ENCODE measurements at regions not wholly inside any gene's neighbourhood (a gene's known extent, or its start where the extent isn't known, plus 50 kb on each side); places are given as distances from the start of the nearest gene placed in this dataset.

DNA sequence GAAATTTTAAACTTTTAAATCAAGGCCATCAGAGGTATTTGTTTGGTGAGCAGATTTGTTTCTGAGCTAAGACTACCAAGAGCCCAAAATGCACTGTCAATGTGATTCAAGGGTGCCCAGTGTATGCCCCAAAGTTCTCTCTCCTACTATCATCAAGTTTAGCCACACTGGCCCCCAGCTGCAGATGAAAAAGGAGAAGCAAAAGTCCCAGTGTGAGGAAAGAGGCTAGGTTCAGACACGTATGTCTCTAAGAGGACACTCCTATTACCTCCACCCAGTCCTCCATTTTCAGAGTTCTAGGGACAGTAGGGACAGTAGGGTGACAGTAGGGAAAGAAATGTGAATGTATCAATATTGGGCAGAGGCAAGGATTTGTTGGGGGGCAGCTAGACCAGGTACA is 230.8 kb downstream of the CD83 start:
- no peaks in the 10 kb centered on the region for H3K36me3 ChIP-seq (ENCODE audit: control insufficient read depth, insufficient read depth, low read length)
- no peaks in the 10 kb centered on the region; the same call in 1 of the 2 replicates for H3K4me1 ChIP-seq (ENCODE audit: control insufficient read depth, insufficient read depth, low read length)
- WGBS (ENCODE audit: insufficient coverage, insufficient read length): no CpG with 5 or more reads among the region's 1 CpG
- H3K9me3 ChIP-seq (ENCODE audit: control insufficient read depth, insufficient read depth, low read length): no peaks in the 10 kb centered on the region
- DNase-seq (ENCODE audit: low read depth, low spot score): no peak
- no peak overlapping the region for H3K4me3 ChIP-seq (ENCODE audit: low read length)
- no peak overlapping the region for H3K27ac ChIP-seq (ENCODE audit: low read length)
- no peaks in the 10 kb centered on the region for H3K27me3 ChIP-seq (ENCODE audit: control insufficient read depth, insufficient read depth, low read length)

DNA sequence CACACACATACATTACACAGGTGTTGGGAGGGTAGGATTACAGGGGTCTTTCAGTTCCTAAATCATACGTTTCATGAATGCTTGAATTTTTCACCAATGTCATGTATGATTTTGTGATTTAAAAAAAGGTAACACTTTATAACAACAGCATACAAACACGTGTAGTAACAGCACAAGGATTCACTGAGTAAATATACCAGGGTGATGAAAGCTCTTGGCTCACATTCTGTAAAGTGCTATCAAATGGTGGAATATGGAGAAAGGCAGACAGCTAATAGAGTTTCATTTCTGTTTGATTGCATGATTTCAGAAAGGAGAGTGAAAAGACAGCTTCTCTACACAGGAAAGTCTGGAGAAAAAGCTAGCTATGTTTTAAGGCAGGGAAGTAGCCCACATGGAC is 231.9 kb downstream of the CD83 start:
- Histone ChIP-seq H3K27ac (ENCODE audit: low read length) (no peak overlapping the region), H3K27me3 (ENCODE audit: control insufficient read depth, insufficient read depth, low read length) (no peaks in the 10 kb centered on the region), H3K36me3 (ENCODE audit: control insufficient read depth, insufficient read depth, low read length) (no peaks in the 10 kb centered on the region), H3K4me3 (ENCODE audit: low read length) (no peak overlapping the region), H3K4me1 (ENCODE audit: control insufficient read depth, insufficient read depth, low read length) (no peaks in the 10 kb centered on the region; the same call in 1 of the 2 replicates), H3K9me3 (ENCODE audit: control insufficient read depth, insufficient read depth, low read length) (no peaks in the 10 kb centered on the region)
- DNase-seq (ENCODE audit: low read depth, low spot score): no peak
- WGBS (ENCODE audit: insufficient coverage, insufficient read length): no CpG with 5 or more reads among the region's 2 CpGs

DNA sequence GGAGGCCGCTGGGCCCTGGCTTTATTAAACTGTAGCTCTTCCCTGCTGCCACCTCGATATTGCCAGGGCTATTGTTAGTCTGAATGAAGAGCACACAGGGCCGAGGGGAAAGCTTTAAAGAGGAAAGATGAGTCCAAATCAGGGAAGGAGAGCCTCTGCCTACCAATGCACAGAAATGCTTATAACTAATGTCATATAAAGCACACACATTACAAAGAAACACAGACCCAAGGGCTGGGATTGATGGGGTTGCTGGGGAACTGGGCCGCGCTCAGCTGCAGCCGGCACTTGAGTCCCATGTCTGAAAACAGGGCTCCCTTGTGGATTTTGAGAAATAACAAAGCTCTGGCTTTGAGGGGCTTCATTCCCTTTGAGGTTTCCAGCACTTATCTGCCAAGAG is 232.6 kb downstream of the CD83 start:
- no peak for DNase-seq (ENCODE audit: low read depth, low spot score)
- Histone ChIP-seq H3K9me3 (ENCODE audit: control insufficient read depth, insufficient read depth, low read length) (no peaks in the 10 kb centered on the region), H3K27ac (ENCODE audit: low read length) (no peak overlapping the region), H3K4me3 (ENCODE audit: low read length) (no peak overlapping the region), H3K4me1 (ENCODE audit: control insufficient read depth, insufficient read depth, low read length) (no peaks in the 10 kb centered on the region), H3K27me3 (ENCODE audit: control insufficient read depth, insufficient read depth, low read length) (no peaks in the 10 kb centered on the region), H3K36me3 (ENCODE audit: control insufficient read depth, insufficient read depth, low read length) (no peaks in the 10 kb centered on the region)
- no CpG with 5 or more reads among the region's 6 CpGs for WGBS (ENCODE audit: insufficient coverage, insufficient read length)

DNA sequence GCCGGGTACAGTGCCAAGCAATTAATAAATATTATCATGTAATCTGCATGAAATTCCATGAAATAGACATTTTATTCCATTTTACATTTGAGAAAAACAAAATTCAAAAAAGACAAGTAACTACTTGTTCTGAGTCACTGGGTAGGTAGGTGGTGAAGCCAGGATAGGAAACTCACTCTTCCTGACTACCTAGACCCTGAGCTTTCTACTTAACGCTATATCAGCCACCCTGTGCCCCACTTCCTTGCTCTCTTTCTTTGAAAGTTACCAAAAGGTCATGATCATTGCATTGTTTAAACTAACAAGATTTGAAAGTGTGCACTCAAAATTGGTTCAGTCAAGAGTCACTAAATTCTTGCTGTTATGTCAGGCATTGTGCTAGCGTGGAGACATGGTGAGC is 235.7 kb downstream of the CD83 start:
- H3K4me3 ChIP-seq (ENCODE audit: low read length): no peak overlapping the region
- H3K9me3 ChIP-seq (ENCODE audit: control insufficient read depth, insufficient read depth, low read length): no peaks in the 10 kb centered on the region
- no CpG with 5 or more reads among the region's 3 CpGs for WGBS (ENCODE audit: insufficient coverage, insufficient read length)

DNA sequence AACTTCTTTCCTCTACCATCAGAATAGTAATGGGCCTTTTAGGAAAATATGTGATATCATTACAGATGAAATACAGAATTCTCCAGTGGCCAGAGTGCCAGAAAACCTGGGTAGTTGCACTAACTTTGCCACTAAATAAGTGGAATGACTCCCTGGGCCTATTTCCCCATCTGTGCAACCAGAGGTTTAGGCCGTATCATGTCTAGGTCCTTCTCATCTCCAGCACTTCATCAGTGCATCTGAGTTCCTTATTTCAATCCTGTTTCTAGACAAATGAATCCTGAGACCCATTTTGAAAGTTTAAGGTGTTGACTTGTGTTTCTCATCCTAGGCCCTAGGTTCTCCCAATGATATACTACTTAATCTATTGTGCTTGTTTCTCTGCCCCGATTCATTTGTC is 236.2 kb downstream of the CD83 start:
- H3K4me1 ChIP-seq (ENCODE audit: control insufficient read depth, insufficient read depth, low read length): no peaks in the 10 kb centered on the region
- no CpG with 5 or more reads among the region's 2 CpGs for WGBS (ENCODE audit: insufficient coverage, insufficient read length)

More for the DNA sequence above, 235.7 kb downstream of the CD83 start:
- no peaks in the 10 kb centered on the region for H3K4me1 ChIP-seq (ENCODE audit: control insufficient read depth, insufficient read depth, low read length)
- no peak overlapping the region for H3K27ac ChIP-seq (ENCODE audit: low read length)
- no peak for DNase-seq (ENCODE audit: low read depth, low spot score)
- H3K36me3 ChIP-seq (ENCODE audit: control insufficient read depth, insufficient read depth, low read length): no peaks in the 10 kb centered on the region
- H3K27me3 ChIP-seq (ENCODE audit: control insufficient read depth, insufficient read depth, low read length): no peaks in the 10 kb centered on the region

DNA sequence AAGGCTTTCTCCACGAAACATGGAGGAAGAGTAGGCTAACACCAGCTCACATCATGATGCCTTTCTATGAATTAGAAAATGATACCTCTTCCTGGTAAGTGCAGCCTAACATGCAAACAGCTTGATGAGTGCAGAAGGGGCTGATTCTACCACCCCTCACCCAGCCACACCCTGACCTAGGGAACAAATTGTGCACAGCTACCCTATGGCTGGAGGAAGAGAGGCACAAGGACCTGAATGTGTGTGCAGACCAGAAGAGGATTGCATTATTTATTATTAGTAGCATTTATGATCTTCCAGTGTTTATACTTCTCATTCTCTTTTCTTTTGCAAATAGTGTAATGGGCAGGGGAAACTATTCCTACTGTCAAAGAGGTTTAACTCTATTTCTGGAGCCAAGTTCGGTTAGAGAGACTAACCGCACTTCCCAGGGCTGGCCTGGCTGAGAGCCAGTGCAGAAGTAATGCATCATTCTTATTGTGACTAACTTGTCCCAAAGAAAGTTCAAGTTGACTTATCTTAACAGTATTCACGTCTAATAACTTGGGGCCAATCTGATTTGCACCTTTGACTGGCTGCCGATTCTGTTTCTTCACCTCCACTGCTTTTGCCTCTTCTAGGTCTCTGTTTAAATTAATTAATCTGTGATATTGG is 237.5 kb downstream of the CD83 start:
- no peak overlapping the region for H3K27ac ChIP-seq (ENCODE audit: low read length)
- no peak for DNase-seq (ENCODE audit: low read depth, low spot score)
- H3K9me3 ChIP-seq (ENCODE audit: control insufficient read depth, insufficient read depth, low read length): no peaks in the 10 kb centered on the region
- H3K27me3 ChIP-seq (ENCODE audit: control insufficient read depth, insufficient read depth, low read length): no peaks in the 10 kb centered on the region
- H3K4me3 ChIP-seq (ENCODE audit: low read length): no peak overlapping the region
- no CpG with 5 or more reads among the region's 5 CpGs for WGBS (ENCODE audit: insufficient coverage, insufficient read length)
- H3K36me3 ChIP-seq (ENCODE audit: control insufficient read depth, insufficient read depth, low read length): no peaks in the 10 kb centered on the region
- H3K4me1 ChIP-seq (ENCODE audit: control insufficient read depth, insufficient read depth, low read length): no peaks in the 10 kb centered on the region; the same call in 1 of the 2 replicates

More for the DNA sequence above, 236.2 kb downstream of the CD83 start:
- H3K27ac ChIP-seq (ENCODE audit: low read length): no peak overlapping the region
- no peaks in the 10 kb centered on the region for H3K36me3 ChIP-seq (ENCODE audit: control insufficient read depth, insufficient read depth, low read length)
- no peak overlapping the region for H3K4me3 ChIP-seq (ENCODE audit: low read length)
- no peaks in the 10 kb centered on the region for H3K27me3 ChIP-seq (ENCODE audit: control insufficient read depth, insufficient read depth, low read length)
- no peaks in the 10 kb centered on the region for H3K9me3 ChIP-seq (ENCODE audit: control insufficient read depth, insufficient read depth, low read length)
- DNase-seq (ENCODE audit: low read depth, low spot score): no peak

DNA sequence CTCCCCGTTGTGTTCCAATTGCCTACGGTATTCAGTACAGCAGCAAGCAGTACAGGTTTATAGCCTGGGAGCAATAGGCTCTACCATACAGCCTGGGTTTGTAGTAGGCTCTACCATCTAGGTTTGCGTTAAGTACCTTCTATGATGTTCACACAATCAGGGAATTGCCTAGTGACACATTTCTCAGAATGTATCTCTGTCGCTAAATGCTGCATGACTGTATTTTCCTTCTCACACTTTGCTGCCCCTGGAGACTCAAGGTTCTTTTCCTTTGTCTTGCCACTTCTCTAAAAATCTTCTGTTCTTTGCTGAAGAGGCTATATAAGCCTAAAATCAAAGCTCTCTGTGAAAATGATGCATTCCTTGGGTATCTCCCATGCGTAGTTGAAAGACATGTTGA is 241.9 kb downstream of the CD83 start:
- H3K4me1 ChIP-seq (ENCODE audit: control insufficient read depth, insufficient read depth, low read length): no peaks in the 10 kb centered on the region; the same call in 1 of the 2 replicates
- WGBS (ENCODE audit: insufficient coverage, insufficient read length): no CpG with 5 or more reads among the region's 5 CpGs
- H3K4me3 ChIP-seq (ENCODE audit: low read length): no peak overlapping the region
- no peaks in the 10 kb centered on the region for H3K27me3 ChIP-seq (ENCODE audit: control insufficient read depth, insufficient read depth, low read length)
- no peaks in the 10 kb centered on the region for H3K36me3 ChIP-seq (ENCODE audit: control insufficient read depth, insufficient read depth, low read length)
- no peak for DNase-seq (ENCODE audit: low read depth, low spot score)
- H3K9me3 ChIP-seq (ENCODE audit: control insufficient read depth, insufficient read depth, low read length): no peaks in the 10 kb centered on the region
- H3K27ac ChIP-seq (ENCODE audit: low read length): no peak overlapping the region

GRCh38 chr6:14360565-14360964 is 243.0 kb downstream of the CD83 start:
- Histone ChIP-seq H3K9me3 (ENCODE audit: control insufficient read depth, insufficient read depth, low read length) (no peaks in the 10 kb centered on the region), H3K27me3 (ENCODE audit: control insufficient read depth, insufficient read depth, low read length) (no peaks in the 10 kb centered on the region), H3K4me3 (ENCODE audit: low read length) (no peak overlapping the region), H3K4me1 (ENCODE audit: control insufficient read depth, insufficient read depth, low read length) (no peaks in the 10 kb centered on the region; the same call in 1 of the 2 replicates), H3K27ac (ENCODE audit: low read length) (no peak overlapping the region), H3K36me3 (ENCODE audit: control insufficient read depth, insufficient read depth, low read length) (no peaks in the 10 kb centered on the region)
- DNase-seq (ENCODE audit: low read depth, low spot score): no peak
- no CpG with 5 or more reads among the region's 7 CpGs for WGBS (ENCODE audit: insufficient coverage, insufficient read length)

DNA sequence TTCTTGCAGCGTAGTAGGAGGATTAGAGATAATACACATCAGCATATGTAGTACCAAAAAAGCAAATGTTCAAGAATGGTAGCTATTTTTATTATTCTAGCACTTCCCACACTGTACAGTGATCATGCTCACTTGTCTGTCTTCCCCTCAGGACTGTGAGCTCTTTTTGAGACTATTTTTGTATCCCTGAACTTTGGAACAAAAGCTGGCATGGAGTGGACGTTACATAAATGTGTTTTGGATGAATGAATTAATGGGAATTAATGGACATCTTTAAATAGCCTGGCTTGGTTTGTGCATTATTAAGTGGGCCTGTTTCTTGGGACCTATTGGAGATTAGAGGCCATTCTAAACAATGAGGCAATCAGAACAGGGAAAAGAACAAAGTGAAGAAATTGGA is 243.7 kb downstream of the CD83 start:
- no peak overlapping the region for H3K4me3 ChIP-seq (ENCODE audit: low read length)
- H3K9me3 ChIP-seq (ENCODE audit: control insufficient read depth, insufficient read depth, low read length): no peaks in the 10 kb centered on the region
- no peaks in the 10 kb centered on the region; the same call in 1 of the 2 replicates for H3K4me1 ChIP-seq (ENCODE audit: control insufficient read depth, insufficient read depth, low read length)
- no peaks in the 10 kb centered on the region for H3K27me3 ChIP-seq (ENCODE audit: control insufficient read depth, insufficient read depth, low read length)
- WGBS (ENCODE audit: insufficient coverage, insufficient read length): no CpG with 5 or more reads among the region's 2 CpGs
- H3K36me3 ChIP-seq (ENCODE audit: control insufficient read depth, insufficient read depth, low read length): no peaks in the 10 kb centered on the region
- no peak overlapping the region for H3K27ac ChIP-seq (ENCODE audit: low read length)
- DNase-seq (ENCODE audit: low read depth, low spot score): no peak

GRCh38 chr6:14361956-14362587 is 244.5 kb downstream of the CD83 start:
- H3K4me1 ChIP-seq (ENCODE audit: control insufficient read depth, insufficient read depth, low read length): peaks cover 1% of the 10 kb centered on the region; the same call in 1 of the 2 replicates
- H3K27me3 ChIP-seq (ENCODE audit: control insufficient read depth, insufficient read depth, low read length): no peaks in the 10 kb centered on the region
- no peak overlapping the region for H3K27ac ChIP-seq (ENCODE audit: low read length)
- H3K36me3 ChIP-seq (ENCODE audit: control insufficient read depth, insufficient read depth, low read length): no peaks in the 10 kb centered on the region
- WGBS (ENCODE audit: insufficient coverage, insufficient read length): no CpG with 5 or more reads among the region's 5 CpGs
- H3K9me3 ChIP-seq (ENCODE audit: control insufficient read depth, insufficient read depth, low read length): no peaks in the 10 kb centered on the region
- no peak overlapping the region for H3K4me3 ChIP-seq (ENCODE audit: low read length)
- DNase-seq (ENCODE audit: low read depth, low spot score): no peak

- Histone ChIP-seq H3K9me3 (ENCODE audit: control insufficient read depth, insufficient read depth, low read length) (no peaks in the 10 kb centered on the region), H3K4me3 (ENCODE audit: low read length) (no peak overlapping the region), H3K4me1 (ENCODE audit: control insufficient read depth, insufficient read depth, low read length) (peaks cover 1% of the 10 kb centered on the region; the same call in 1 of the 2 replicates), H3K27me3 (ENCODE audit: control insufficient read depth, insufficient read depth, low read length) (no peaks in the 10 kb centered on the region), H3K27ac (ENCODE audit: low read length) (no peak overlapping the region), H3K36me3 (ENCODE audit: control insufficient read depth, insufficient read depth, low read length) (no peaks in the 10 kb centered on the region)
- no CpG with 5 or more reads among the region's 5 CpGs for WGBS (ENCODE audit: insufficient coverage, insufficient read length)
- no peak for DNase-seq (ENCODE audit: low read depth, low spot score)
Observed at GRCh38 chr6:14364370-14364769, 246.8 kb downstream of the CD83 start.
